DMS 273 (cell line): ENCODE measurements at regions not wholly inside any gene's neighbourhood (a gene's known extent, or its start where the extent isn't known, plus 50 kb on each side); places are given as distances from the start of the nearest gene placed in this dataset.

ENCODE experiments used
- DNase-seq: peaks from one replicate; lab custom pipeline; 2025; ENCODE audit not compliant: unreplicated experiment; lab: John Stamatoyannopoulos, UW

GRCh38 chr11:33646629-33647028, 54.0 kb downstream of the C11orf91 start:
- no peak for DNase-seq

DNA sequence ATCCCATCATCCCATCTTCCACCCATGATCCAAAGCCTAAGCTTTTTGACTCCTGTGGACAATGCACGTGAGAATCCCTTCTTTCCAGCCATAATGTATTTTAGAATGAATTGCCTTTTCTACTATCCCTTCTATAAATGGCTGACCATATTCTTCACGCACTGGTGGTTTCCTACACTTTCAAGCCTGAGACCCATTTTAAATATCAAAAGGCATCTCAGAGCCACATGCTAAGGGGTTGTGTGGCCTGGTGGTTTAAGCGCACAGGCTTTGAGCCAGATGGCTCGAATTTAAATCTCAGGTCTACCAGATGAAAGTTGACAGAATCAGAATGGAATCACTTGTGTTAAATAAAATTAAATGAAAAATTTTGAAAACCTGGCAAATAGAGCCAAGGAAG, 54.5 kb downstream of the C11orf91 start:
- DNase-seq, result no peak

DNA sequence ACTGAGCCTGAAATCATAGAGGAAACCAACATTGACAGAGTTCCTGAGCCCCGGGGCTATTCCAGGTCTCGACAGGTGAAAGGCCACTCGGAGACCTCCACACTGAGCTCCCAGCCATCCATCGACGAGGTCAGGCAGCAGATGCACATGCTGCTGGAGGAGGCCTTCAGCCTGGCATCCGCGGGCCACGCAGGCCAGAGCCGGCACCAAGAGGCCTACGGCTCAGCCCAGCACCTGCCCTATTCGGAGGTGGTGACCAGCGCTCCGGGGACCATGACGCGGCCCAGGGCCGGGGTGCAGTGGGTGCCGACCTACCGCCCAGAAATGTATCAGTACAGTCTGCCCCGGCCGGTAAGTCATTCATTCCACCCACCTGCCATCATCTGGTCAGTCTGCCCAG, 54.9 kb downstream of the C11orf91 start:
- DNase-seq, result no peak

DNA sequence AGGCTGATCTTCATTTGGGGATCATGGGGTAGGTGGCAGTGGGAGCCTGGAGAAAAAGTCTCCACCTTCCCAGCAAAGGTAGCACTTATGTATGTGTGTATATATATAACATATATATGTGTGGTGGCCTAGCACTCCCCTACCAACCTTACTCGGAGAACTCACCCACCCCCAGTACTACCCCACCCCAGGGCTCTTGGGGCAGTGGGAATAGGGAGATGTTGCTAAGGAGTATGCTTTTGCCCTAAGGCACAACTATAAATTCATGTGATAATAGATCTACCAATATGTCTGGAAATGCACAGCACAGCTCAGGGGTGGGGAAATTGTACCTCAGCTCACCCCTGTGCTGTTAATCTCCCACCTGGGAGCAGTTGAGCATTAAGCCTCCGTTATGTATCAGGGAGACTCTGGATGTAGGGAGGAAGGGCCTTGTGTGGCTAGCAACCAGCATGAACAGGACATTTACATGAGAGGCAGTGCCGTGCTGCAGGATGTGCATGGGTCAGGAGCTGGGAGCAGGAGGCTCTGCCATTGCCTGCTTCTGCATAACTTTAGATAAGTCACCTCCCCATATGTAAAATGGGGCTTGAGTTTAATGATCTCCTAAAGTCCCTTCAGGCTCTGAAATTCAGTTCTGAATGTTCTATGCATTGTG, 57.3 kb downstream of the C11orf91 start:
- no peak for DNase-seq

- no peak for DNase-seq
These were observed 58.0 kb downstream of the C11orf91 start for GRCh38 chr11:33642461-33643166.

DNA sequence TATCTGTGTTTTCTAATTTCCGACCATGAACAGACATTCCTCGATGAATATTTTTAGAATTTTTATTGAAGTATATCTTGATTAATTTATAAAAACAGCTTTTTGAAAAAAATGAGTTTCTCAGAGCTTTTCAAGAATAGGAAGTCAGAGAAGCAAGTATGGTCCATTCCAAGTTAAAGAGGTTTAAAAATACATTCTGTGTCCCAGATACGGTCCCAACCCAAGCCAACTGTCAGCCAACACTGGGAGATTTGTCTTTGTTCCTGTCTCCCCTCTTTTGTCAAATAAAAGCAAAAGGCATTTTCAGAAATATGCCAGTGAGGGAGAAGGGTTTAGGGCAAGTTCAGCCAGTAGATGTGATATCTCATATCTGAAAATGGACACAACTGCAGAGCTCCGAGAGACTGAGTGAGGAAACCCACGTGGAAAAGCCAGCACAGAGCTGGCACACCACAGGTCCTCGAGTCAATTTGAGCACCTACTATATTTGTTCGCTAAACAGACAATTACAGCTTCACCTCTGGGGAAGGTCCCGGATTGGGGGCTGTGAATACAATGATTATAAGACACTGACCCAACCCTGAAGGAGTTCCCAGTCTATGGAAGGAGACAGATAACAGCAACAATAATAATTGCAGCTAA, 59.8 kb downstream of the C11orf91 start:
- DNase-seq, result no peak

- no peak for DNase-seq
These were observed 62.0 kb downstream of the C11orf91 start for GRCh38 chr11:33638608-33639007.

GRCh38 chr11:33636104-33636503, 64.5 kb downstream of the C11orf91 start:
- no peak for DNase-seq

DNA sequence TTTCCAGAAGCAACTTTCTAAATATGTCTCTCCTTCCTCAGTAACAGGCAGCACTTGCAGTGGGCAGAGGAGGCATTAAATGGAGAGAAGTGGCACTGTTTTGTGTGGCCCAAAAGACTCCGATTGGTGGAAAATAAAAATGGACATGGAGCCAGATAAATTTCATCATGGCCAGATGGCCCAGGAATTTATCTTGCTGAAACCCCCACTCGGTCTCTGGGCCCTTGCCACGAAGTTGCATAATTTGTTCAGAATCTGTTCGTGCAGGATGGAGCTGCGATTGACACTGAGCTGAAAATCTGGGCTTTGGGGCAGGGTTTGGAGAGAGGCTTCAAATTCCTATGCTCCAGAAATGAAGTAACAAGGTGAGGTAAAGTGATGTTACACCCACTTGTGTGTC, 65.5 kb downstream of the C11orf91 start:
- DNase-seq, result peak; percentile 78

DNA sequence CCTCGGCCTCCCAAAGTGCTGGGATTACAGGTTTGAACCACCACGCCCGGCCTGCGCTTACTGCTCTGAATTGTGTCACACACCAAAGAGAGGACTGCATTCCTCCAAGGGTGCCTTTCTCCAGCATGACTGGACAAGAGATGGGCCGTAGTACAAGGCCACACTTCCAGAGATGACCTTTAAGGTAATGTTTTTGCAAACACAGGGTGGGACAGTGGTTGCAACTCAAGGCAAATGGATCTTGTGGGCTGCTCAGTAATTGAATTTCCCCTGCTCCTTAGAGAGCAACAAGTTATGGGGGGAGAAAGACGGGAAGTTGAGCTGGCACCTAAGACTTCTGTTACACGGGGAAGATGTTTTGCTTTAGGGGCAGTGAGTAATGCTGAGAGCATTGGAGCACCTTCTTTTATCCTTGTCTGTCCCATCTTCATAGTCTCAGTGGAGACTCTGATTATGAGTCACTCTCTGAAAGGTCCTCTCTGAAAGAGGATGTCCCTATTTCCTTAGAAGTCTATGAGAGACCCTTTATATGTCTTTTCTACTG, 66.3 kb downstream of the C11orf91 start:
- no peak for DNase-seq

DNA sequence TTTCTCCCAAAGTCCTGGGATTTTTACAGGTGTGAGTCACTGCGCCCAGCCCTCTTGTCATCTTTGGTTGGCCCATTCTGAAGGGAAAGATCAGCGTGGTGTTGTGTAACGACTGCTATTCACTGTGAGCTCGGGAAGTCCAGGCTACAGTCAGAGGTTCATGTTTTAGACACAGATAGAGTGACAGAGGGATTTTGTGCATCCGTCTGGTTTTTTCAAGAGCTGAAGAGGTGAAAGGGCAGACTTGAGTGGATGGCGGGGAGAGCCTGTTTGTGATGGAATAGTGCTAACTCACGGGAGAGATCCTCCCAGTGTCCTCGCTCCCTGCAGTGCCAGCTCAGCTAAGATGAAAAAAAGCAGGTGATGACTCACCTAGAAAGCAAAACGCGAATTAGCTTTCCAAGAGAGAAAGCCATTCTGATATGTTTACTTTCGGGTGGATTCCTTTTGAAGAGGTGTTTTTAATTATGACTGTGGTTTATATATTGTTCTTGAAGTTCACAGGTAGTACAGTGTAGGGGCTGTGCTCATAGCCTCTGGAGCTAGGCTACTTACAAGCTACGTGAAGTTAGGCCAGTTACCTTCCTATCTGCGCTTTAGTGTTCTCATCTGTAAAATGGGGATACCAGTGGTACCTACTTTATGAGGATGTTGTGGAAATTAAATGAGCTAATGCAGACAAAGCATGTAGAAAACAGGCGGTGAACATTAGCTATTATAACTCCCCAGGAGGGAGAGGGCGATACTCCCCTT, 67.2 kb downstream of the C11orf91 start:
- DNase-seq, result no peak

- no peak for DNase-seq
These were observed 68.9 kb downstream of the C11orf91 start for GRCh38 chr11:33631749-33632091.

DNA sequence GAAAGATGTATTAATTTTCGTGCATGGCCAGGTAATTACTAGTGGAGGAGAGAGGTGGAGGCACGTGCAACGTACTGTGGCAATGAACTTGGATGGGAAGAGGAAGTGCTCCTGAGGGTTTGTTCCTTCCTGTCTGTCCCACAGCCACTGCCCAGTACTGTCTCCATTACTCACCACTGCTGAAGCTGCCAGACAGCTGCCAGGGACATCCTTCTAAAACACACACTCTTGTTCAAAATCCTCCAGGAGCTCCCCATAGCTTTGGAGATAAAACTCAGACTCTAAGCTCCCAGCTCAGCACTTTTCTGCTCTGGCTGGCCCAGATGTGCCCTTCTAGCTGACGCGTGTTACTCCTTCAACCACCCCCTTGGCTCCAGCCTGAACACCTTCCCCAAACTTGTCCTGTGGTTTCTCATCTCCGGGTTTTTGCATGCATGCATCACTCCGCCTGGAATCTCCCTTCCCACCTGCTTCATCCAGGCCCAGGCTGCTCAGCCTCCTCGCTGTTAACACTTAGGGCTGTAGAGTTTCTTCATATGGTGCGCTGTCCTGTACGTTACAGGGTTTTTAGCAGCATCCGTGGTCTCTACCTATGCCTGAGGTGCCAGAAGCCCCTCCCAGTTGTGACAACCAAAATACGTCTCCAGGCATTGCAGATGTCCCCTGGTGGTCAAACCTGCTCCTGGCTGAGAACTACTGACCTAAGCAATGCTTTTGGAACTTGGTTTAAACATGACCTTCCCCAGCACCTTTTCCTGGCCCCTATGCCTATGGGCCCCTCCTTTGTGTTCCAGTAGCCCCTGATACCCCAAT, 69.5 kb downstream of the C11orf91 start:
- DNase-seq, result no peak

- DNase-seq, result peak; percentile 57
These were observed 76.5 kb downstream of the C11orf91 start for GRCh38 chr11:33624083-33624482.

- DNase-seq, result no peak
These were observed 77.8 kb downstream of the C11orf91 start for GRCh38 chr11:33622806-33623205.

DNA sequence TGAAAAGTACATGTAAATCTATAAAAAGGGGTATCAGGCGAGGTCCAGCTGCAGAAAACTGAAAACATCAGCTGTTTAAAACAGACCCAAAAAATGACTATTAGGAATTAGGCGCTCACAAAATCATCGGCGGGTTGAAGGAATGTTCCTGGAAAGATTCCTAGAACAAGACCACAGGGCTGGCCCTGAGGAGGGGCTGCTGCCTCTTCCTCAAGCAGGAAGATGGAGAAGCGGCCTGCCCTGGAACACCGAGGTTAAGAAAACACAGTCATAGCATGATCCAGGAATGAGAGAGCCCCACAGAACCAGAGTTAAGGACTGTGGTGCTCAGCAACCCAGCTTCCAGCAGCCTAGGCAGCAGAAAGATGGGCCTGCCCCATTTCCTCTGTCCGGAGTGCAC, 78.4 kb downstream of the C11orf91 start:
- no peak for DNase-seq

DNA sequence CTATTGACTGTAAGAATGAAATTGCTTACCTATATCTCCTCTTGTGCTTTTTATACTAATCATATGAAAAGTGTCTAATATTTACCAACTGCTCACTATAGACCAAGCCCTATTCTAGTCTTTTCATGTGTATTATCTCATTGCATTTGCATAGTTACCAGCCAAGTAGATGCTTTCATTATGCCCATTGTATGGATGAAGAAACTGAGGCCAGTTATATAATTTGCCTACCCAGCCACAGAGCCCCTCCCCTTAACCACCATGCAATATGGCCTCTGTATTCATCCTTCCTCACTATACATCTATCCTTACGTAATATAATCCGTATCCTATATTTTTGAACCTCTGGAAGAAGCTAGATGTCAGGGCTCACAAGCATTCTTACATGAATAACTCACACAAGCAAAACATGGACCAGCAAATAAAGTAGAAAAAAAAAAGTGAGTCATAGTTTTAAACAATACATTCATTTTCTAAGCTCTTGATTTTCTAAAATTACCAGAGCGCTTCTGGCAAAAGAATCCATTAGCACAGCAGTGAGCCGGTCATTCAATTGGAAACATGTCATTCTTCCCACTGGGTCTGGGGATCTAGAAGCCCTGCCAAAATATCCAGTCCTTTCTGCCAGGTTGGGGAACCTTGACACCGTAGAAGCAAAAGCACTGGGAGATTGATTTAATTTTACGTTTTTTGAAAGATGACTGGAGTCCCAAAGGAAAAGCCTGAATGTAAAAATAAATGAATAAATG, 80.0 kb downstream of the C11orf91 start:
- no peak for DNase-seq

DNA sequence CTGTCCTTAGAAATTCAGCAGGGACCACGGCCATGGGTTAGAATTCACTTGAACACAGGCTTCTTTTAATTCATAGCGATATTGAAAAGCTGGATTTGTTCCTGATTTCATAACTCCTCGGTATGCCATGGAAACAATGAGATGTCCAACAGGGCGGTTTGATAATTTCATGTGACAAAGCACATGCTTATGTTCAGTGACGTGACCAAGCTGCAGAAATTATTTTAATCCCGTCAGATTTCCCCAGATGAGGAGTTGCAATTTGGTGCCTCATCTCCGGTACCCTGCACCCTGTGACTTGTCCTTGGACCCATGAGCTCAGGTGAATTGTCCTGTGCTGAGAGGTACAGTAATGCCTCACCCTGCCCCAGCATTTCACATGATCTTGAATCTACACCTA, 81.7 kb downstream of the C11orf91 start:
- DNase-seq, result no peak

DNA sequence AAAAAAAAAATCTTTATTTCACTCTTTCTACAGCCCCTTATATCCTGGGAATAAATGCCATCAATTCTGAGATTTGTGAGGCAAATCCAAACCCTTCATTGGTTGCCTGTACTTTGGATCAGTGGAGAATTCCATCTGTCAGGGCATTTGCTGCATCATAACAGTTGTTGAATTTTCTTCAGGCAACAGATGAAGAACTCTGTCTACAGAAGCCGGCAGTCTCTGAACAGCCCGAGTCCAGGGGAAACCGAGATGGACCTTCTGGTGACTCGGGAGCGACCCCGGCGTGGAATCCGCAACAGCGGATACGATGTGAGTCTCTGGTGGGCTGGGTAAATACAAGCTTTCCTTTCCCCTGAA, 82.3 kb downstream of the C11orf91 start:
- no peak for DNase-seq
